SK-N-SH treated with all-trans-retinoic acid at 6 μM for 48 hours (cell line): ENCODE measurements at regions not wholly inside any gene's neighbourhood (a gene's known extent, or its start where the extent isn't known, plus 50 kb on each side); places are given as distances from the start of the nearest gene placed in this dataset.

Source experiments
- ATAC-seq: fragments of 200-7000 bp; cut with Tn5 transposase; 3 replicates; pipeline ENCODE4 v1.9.1; 2020; ENCODE audit warnings: mild to moderate bottlenecking, moderate library complexity
- ARNTL ChIP-seq: fragments of 450-650 bp; formaldehyde crosslinking; IDR thresholded peaks from 2 replicates; pipeline ENCODE4 v1.5.0; 2020; ENCODE audit warnings: low read depth, mild to moderate bottlenecking, moderate library complexity, borderline replicate concordance
- BACH2 ChIP-seq: fragments of 250-450 bp; sonication (Bioruptor Pico); IDR thresholded peaks from 2 replicates; pipeline ENCODE4 v1.9.0; 2021; ENCODE audit warnings: mild to moderate bottlenecking, borderline replicate concordance
- CSDC2 ChIP-seq: fragments of 250-450 bp; sonication (Bioruptor Pico); IDR thresholded peaks from 2 replicates; pipeline ENCODE4 v1.5.0; 2020; ENCODE audit warnings: mild to moderate bottlenecking, moderate library complexity
- ISL1 ChIP-seq: fragments of 250-450 bp; sonication (Bioruptor Pico); IDR thresholded peaks from 2 replicates; pipeline ENCODE4 v2.1.2; 2022; ENCODE audit warnings: mild to moderate bottlenecking, moderate library complexity
- OSR1 ChIP-seq: fragments of 250-450 bp; sonication (Bioruptor Pico); IDR thresholded peaks from 2 replicates; pipeline ENCODE4 v1.8.0; 2022; ENCODE audit warnings: moderate library complexity, mild to moderate bottlenecking, inconsistent platforms
- PPARA ChIP-seq: fragments of 250-450 bp; sonication (Bioruptor Pico); IDR thresholded peaks from 2 replicates; pipeline ENCODE4 v1.5.0; 2020; ENCODE audit warnings: mild to moderate bottlenecking, borderline replicate concordance
- SNAI2 ChIP-seq: fragments of 250-450 bp; sonication (Bioruptor Pico); IDR thresholded peaks from 2 replicates; pipeline ENCODE4 v1.5.0; 2020; ENCODE audit warnings: mild to moderate bottlenecking, moderate library complexity
- TCF4 ChIP-seq: fragments of 250-450 bp; sonication (Bioruptor Pico); IDR thresholded peaks from 2 replicates; pipeline ENCODE4 v1.8.0; 2021; ENCODE audit warnings: mild to moderate bottlenecking, moderate library complexity, borderline replicate concordance
- ZC3H10 ChIP-seq: fragments of 250-450 bp; sonication (Bioruptor Pico); IDR thresholded peaks from 2 replicates; pipeline ENCODE4 v1.5.1; 2021; ENCODE audit warnings: mild to moderate bottlenecking, moderate library complexity
- ZFP3 ChIP-seq: fragments of 250-450 bp; sonication (Bioruptor Pico); IDR thresholded peaks from 2 replicates; pipeline ENCODE4 v1.5.0; 2020; ENCODE audit warnings: mild to moderate bottlenecking, moderate library complexity
- ZFP30 ChIP-seq: fragments of 450-650 bp; formaldehyde crosslinking; IDR thresholded peaks from 2 replicates; pipeline ENCODE4 v1.5.0; 2022; ENCODE audit warnings: mild to moderate bottlenecking, moderate library complexity
- ZNF565 ChIP-seq: fragments of 450-650 bp; formaldehyde crosslinking; conservative IDR thresholded peaks from 2 replicates; pipeline ENCODE4 v1.5.0; 2020; ENCODE audit warnings: low read depth, mild to moderate bottlenecking, moderate library complexity
- ZNF70 ChIP-seq: fragments of 450-650 bp; formaldehyde crosslinking; IDR thresholded peaks from 2 replicates; pipeline ENCODE4 v1.5.0; 2020; ENCODE audit warnings: mild to moderate bottlenecking, moderate library complexity
- TF ChIP-seq, protein P1 (sequence below): fragments of 250-450 bp; sonication (Bioruptor Pico); IDR thresholded peaks from 2 replicates; pipeline ENCODE4 v1.5.1; 2021; ENCODE audit warnings: mild to moderate bottlenecking, moderate library complexity
- TF ChIP-seq, protein P2 (sequence below): fragments of 250-450 bp; sonication (Bioruptor Pico); IDR thresholded peaks from 2 replicates; pipeline ENCODE4 v1.8.0; 2020; ENCODE audit warnings: mild to moderate bottlenecking, moderate library complexity, borderline replicate concordance
- TF ChIP-seq, protein P3 (sequence below): fragments of 250-450 bp; sonication (Bioruptor Pico); IDR thresholded peaks from 2 replicates; pipeline ENCODE4 v1.5.1; 2020; ENCODE audit warnings: low read depth, mild to moderate bottlenecking, moderate library complexity
- TF ChIP-seq, protein P4 (sequence below): fragments of 250-450 bp; sonication (Bioruptor Pico); IDR thresholded peaks from 2 replicates; pipeline ENCODE4 v1.5.0; 2020; ENCODE audit warnings: mild to moderate bottlenecking, moderate library complexity

DNA sequence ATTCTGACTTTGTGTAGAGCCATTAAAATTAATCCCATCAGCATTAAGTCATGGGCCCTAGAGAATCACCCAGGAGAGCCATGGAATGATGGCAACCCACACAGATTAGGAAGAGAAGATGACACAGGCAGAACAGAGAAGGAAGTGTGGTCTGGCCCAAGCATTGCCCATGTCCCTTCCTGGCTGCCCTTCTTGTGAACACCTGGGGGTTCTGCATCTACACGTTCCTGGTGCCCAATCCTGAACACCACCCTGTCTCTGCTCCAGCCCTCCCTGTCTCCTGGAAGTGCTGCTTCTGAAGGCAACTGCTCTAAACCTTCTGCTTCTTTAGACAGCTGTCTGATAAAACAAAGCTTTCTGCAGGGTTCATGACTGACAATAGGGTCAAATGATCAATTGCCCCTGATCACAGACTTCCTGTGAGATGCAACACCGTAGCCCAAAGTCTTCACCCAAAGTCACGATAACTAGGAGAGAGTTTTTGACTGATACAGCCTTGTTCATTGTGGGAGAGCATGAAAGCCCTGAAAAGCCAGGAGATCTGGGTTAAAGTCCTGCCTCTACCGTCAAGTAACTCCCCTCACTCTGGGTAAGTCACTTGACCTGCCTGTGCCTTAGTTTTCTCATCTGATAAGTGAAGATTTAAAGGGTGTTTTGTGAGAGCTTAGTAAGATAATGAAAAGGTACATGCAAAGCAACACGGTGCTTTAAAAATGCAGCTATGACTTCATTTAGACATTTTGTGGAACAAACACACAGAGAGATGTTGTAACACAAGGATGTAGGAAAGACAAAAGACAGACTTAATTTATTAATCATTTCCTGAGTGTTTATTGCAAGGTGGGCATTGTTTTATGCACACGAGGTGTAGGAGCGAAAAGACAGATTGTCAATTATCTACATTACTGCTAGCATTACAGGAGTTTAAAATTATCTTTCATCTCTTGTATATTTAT, 291.2 kb upstream of the STXBP5 start (continued):
- TF ChIP-seq, protein P1, sequence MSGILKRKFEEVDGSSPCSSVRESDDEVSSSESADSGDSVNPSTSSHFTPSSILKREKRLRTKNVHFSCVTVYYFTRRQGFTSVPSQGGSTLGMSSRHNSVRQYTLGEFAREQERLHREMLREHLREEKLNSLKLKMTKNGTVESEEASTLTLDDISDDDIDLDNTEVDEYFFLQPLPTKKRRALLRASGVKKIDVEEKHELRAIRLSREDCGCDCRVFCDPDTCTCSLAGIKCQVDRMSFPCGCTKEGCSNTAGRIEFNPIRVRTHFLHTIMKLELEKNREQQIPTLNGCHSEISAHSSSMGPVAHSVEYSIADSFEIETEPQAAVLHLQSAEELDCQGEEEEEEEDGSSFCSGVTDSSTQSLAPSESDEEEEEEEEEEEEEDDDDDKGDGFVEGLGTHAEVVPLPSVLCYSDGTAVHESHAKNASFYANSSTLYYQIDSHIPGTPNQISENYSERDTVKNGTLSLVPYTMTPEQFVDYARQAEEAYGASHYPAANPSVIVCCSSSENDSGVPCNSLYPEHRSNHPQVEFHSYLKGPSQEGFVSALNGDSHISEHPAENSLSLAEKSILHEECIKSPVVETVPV (CRISPR knock-in tag): no peak
- TF ChIP-seq SNAI2 (CRISPR knock-in tag): no peak

DNA sequence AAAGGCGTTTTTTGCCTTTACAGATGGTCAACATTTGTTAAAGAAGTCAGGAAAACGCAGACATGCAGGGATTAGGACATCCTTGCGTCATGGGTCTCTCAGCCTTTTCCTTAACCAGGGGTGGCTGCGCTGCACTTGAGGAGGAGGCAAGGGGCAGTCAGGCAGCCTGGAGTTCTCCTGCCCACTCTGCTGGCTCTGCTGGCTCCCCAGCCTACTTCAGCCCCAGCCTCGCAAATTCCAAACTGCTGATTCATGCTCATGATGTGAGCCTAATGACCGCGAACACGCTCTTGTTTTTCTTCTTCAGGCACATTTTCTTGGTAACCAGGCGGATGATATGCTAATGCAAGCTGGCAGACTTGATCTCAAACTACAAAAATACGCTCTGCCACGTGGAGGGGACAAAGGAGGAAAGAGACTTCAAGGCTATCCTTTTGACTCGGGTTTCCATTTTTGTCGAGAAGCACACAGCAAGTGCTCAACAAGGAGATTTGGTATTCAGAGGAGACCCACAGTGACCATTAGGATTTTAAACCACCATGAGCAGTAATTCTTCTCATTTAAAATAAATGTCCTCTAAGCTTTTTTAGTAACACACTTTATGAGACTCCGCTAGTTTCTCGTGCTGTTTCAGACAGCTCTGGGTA, 290.3 kb upstream of the STXBP5 start:
- TF ChIP-seq, protein P2, sequence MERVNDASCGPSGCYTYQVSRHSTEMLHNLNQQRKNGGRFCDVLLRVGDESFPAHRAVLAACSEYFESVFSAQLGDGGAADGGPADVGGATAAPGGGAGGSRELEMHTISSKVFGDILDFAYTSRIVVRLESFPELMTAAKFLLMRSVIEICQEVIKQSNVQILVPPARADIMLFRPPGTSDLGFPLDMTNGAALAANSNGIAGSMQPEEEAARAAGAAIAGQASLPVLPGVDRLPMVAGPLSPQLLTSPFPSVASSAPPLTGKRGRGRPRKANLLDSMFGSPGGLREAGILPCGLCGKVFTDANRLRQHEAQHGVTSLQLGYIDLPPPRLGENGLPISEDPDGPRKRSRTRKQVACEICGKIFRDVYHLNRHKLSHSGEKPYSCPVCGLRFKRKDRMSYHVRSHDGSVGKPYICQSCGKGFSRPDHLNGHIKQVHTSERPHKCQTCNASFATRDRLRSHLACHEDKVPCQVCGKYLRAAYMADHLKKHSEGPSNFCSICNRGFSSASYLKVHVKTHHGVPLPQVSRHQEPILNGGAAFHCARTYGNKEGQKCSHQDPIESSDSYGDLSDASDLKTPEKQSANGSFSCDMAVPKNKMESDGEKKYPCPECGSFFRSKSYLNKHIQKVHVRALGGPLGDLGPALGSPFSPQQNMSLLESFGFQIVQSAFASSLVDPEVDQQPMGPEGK (CRISPR knock-in tag): peak; percentile 93
- TF ChIP-seq OSR1 (CRISPR knock-in tag) (no peak), ZFP3 (CRISPR knock-in tag) (peak; percentile 80; the same call in 1 of the 2 replicates), BACH2 (no peak), ZC3H10 (CRISPR knock-in tag) (no peak), ISL1 (CRISPR knock-in tag) (peak; percentile 54; the same call in 1 of the 2 replicates), CSDC2 (CRISPR knock-in tag) (no peak), ARNTL (CRISPR knock-in tag) (no peak)
- ATAC-seq: peak; percentile 91

DNA sequence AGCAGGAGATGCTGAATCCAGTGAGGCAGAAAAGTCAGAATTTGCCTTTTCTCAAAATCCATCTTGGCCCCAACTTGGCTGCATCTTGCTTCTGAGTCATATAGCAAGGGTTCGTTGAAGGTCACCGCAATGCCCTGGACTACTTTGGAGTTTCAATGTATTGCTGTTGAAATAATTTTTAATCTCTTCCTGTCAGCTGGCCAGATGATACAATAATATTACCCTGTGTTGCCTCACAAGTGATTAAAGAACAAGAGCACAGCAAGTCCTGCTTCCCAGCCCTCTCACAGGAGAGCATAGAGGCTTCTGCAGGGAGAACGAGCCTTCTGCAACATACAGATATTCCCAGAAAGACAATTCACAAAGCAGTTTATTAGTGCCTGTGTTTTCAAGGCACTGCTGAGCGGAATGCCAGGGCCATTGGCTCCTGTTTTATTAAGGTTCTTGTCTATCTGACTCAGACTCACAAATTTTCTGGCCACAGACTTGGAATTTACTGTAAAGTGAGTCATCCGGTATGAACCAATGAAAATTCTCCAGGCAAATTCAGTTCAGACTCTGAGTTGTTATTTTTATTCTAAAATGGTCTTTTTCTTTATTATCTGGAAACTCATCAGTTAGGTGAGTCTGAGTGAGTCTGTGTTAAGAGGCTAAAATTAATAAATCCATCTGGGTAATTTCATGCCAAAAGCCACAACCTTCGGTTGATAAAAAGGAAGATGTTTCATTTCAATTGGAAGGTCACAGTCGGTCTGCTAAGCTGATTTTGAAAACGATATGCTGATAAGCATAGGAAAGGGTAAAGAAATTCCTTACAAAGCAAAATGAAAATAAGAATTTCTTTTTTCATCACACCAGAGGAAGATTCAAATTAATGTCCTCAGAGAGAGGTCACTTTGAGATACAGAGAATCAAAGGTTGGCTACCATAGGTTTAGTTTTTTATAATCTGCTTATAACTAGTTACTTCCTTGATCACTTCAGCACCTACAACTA, 289.4 kb upstream of the STXBP5 start:
- peak; percentile 83 for ATAC-seq
- TF ChIP-seq PPARA (no peak), SNAI2 (CRISPR knock-in tag) (0 out of 2 replicates have a peak, but pooled peaks have one; percentile 16), ISL1 (CRISPR knock-in tag) (peak; percentile 92), ARNTL (CRISPR knock-in tag) (no peak), ZFP3 (CRISPR knock-in tag) (no peak), CSDC2 (CRISPR knock-in tag) (no peak), OSR1 (CRISPR knock-in tag) (no peak), ZNF565 (CRISPR knock-in tag) (no peak), ZFP30 (CRISPR knock-in tag) (no peak), ZNF70 (CRISPR knock-in tag) (no peak), TCF4 (CRISPR knock-in tag) (no peak)
- TF ChIP-seq, protein P3, sequence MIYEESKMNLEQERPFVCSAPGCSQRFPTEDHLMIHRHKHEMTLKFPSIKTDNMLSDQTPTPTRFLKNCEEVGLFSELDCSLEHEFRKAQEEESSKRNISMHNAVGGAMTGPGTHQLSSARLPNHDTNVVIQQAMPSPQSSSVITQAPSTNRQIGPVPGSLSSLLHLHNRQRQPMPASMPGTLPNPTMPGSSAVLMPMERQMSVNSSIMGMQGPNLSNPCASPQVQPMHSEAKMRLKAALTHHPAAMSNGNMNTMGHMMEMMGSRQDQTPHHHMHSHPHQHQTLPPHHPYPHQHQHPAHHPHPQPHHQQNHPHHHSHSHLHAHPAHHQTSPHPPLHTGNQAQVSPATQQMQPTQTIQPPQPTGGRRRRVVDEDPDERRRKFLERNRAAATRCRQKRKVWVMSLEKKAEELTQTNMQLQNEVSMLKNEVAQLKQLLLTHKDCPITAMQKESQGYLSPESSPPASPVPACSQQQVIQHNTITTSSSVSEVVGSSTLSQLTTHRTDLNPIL (CRISPR knock-in tag): 0 out of 2 replicates have a peak, but pooled peaks have one; percentile 11
- TF ChIP-seq, protein P2 (CRISPR knock-in tag): peak; percentile 27; the same call in 1 of the 2 replicates
- TF ChIP-seq, protein P1 (CRISPR knock-in tag): no peak
- TF ChIP-seq, protein P4, sequence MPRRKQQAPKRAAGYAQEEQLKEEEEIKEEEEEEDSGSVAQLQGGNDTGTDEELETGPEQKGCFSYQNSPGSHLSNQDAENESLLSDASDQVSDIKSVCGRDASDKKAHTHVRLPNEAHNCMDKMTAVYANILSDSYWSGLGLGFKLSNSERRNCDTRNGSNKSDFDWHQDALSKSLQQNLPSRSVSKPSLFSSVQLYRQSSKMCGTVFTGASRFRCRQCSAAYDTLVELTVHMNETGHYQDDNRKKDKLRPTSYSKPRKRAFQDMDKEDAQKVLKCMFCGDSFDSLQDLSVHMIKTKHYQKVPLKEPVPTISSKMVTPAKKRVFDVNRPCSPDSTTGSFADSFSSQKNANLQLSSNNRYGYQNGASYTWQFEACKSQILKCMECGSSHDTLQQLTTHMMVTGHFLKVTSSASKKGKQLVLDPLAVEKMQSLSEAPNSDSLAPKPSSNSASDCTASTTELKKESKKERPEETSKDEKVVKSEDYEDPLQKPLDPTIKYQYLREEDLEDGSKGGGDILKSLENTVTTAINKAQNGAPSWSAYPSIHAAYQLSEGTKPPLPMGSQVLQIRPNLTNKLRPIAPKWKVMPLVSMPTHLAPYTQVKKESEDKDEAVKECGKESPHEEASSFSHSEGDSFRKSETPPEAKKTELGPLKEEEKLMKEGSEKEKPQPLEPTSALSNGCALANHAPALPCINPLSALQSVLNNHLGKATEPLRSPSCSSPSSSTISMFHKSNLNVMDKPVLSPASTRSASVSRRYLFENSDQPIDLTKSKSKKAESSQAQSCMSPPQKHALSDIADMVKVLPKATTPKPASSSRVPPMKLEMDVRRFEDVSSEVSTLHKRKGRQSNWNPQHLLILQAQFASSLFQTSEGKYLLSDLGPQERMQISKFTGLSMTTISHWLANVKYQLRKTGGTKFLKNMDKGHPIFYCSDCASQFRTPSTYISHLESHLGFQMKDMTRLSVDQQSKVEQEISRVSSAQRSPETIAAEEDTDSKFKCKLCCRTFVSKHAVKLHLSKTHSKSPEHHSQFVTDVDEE (CRISPR knock-in tag): no peak
